ENCODE measurements at regions not wholly inside any gene's neighbourhood (a gene's known extent, or its start where the extent isn't known, plus 50 kb on each side); places are given as distances from the start of the nearest gene placed in this dataset.
A peak's percentile ranks its signal among the peaks of the same experiment; 100 is the strongest.
"Not testable (repeated sequence)": the region's sequence is repeated elsewhere in the genome, so short reads cannot be mapped to it uniquely, and the experiment has no call there.

GRCh38 chr1:224029286-224030025 lies 84.5 kb upstream of the FBXO28 start:
- not testable (repeated sequence) for DNase-seq (ENCODE audit: low read depth)

DNA sequence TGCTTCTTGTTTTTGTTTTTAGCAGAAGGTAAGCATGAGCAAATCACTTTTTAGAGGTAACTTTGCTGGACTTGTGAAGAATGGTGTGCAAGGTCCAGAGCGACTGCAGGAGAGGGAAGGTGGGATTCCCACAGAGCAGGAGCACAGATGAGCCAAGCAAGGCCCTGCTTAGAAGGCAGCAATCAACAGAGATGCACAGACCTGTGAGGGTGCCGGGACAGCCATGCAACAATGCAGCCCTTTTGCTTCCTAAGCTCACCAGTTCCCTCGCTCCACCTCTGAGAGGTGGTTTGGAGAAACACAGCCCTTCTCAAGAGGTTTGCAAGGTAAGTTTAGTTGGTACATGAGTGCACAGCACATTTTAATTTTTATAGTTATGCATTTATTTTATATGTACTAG lies 85.1 kb upstream of the FBXO28 start:
- not testable (repeated sequence) for DNase-seq (ENCODE audit: low read depth)

- not testable (repeated sequence) for DNase-seq (ENCODE audit: low read depth)
Measured at GRCh38 chr1:224023122-224023521, 90.8 kb upstream of the FBXO28 start.

DNA sequence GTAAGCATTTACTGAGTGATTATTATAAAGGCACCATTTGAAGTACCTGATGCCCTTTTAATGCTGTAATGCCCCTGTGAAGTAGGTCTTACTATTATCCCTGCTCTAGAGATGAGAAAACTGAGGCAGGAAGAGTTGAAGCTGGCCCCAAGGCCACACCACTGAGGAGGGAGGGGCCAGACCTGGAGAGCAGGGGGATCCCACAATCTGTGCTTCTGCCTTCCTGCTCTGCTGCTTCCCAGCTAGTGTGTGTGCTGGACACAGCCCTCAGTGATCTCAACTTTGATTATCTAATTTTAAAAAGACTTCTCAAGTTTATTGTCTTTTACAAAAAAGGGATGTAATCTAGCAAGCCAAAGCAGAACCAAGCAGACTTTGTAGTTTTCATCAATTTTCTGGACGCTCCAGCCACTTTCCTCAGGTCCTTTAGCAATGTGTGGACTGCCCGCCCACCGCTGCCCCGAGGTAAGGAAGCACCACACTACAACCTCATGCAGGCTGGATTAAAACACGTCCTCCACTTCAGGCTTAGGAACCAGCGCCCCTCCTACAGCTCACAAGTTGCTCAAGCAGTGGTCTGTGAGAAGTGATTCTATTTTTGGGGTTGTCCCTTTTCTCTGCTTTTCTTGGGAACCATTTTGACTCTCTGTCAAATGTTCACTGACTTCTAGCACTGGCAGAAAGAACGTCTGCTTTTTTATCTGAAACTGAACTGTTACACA lies 91.5 kb upstream of the FBXO28 start:
- not testable (repeated sequence) for DNase-seq (ENCODE audit: low read depth)

DNA sequence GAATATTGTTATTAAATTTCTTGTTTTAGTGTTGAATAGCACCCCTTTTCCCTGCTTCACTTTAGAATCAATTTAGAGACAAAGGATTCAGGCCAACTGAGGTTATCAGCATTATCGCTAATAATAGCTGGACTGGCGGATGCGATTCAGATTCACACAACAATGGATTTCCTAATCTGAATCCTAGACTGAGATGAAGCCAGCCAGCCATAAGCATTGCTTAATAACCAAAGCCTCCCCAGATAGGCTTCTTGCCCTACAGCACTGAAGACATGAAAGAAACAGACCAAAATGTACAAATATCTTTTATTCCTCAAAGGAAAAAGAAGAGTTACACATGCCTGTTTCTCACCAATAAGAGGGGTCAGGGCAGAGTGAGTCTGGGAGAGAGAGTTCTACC lies 94.0 kb upstream of the FBXO28 start:
- DNase-seq (ENCODE audit: low read depth): not testable (repeated sequence)

- not testable (repeated sequence) for DNase-seq (ENCODE audit: low read depth)
Measured at GRCh38 chr1:224015782-224016181, 98.1 kb upstream of the FBXO28 start.

GRCh38 chr1:224014330-224014649 lies 99.6 kb upstream of the FBXO28 start:
- no peak for DNase-seq (ENCODE audit: low read depth)

- not testable (repeated sequence) for DNase-seq (ENCODE audit: low read depth)
Measured at GRCh38 chr1:224013626-224014329, 100.1 kb upstream of the FBXO28 start.

GRCh38 chr1:224012807-224013434 lies 101.0 kb upstream of the FBXO28 start:
- DNase-seq (ENCODE audit: low read depth): not testable (repeated sequence)

DNA sequence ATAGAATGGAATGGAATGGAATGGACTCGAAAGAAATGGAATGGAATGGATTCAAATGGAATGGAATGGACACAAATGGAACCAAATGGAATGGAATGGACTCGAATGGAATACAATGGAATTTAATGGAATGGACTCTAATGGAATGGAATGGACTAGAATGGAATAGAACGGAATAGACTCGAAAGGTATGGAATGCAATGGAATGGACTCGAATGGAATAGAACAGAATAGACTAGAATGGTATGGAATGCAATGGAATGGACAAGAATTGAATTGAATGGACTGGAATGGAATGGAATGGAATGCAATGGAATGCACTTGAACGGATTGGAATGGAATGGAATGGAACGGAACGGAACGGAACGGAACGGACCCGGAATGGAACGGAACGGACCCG lies 101.7 kb upstream of the FBXO28 start:
- DNase-seq (ENCODE audit: low read depth): not testable (repeated sequence)

- not testable (repeated sequence) for DNase-seq (ENCODE audit: low read depth)
Measured at GRCh38 chr1:224011751-224012150, 102.2 kb upstream of the FBXO28 start.

GRCh38 chr1:224011153-224011552 lies 102.8 kb upstream of the FBXO28 start:
- not testable (repeated sequence) for DNase-seq (ENCODE audit: low read depth)

GRCh38 chr1:224005973-224006372 lies 107.9 kb upstream of the FBXO28 start:
- DNase-seq (ENCODE audit: low read depth): not testable (repeated sequence)

DNA sequence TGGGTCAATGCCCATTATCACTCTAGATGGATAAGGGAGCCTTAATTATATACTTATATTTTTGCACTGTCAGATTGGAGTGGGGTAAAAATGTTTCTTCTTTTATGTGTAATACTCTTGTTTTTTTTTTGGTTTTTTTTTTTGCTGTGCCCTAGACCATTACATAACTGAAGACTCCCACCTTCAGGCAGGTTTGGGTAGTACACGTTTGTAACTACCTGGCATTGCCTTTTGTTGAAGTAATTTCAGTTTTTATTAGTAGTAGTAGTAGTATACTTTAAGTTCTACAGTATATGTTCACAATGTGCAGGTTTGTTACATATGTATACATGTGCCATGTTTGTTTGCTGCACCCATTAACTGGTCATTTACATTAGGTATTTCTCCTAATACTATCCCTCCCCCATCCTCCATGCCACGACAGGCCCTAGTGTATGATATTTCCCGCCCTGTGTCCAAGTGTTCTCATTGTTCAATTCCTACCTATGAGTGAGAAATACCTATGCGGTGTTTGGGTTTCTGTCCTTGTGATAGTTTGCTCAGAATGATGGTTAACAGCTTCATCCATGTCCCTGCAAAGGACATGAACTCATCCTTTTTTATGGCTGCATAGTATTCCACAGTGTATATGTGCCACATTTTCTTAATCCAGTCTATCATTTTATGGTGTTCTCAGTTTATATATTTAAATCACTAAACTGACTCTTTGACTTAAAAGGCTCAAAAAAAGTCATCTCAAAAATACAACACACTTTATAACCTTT lies 109.2 kb upstream of the FBXO28 start:
- DNase-seq (ENCODE audit: low read depth): not testable (repeated sequence)

DNA sequence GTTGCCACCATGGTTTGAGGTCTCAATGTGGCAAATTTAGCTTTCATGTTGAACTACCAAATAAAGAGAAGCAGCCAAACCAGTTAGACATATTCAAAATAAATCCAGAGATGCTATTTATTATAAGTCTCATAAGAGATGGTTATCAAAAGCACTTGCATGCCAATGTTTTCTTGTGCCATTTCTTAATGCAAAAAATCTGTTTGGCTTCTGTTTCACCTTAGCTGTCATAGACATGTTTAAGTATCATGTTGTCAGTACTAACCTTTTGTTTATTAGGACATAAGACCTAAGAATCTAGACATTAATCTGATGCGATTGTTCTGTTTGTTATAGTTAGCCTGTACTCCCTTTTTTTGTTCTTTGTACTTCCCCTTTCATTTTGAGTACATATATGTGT lies 110.0 kb upstream of the FBXO28 start:
- not testable (repeated sequence) for DNase-seq (ENCODE audit: low read depth)

DNA sequence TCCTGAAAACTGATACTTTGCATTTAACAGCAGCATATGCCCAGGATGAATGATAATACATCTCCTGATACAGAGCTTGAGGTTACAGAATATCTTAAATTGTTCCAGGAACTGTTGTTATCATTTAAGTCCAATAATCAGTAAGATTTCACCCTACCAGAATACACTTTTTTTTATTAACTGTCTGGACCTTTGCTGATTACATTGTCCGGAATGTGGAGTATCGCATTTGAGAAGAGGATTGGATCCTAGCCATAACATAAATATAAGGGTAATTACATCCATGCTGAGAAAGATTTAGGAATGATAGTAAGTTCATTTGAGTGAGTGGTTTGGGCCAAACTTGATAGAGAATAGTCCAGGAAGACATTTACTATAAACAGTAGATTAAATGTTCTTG lies 112.2 kb upstream of the FBXO28 start:
- DNase-seq (ENCODE audit: low read depth): not testable (repeated sequence)

GRCh38 chr1:223999761-224000160 lies 114.2 kb upstream of the FBXO28 start:
- not testable (repeated sequence) for DNase-seq (ENCODE audit: low read depth)

DNA sequence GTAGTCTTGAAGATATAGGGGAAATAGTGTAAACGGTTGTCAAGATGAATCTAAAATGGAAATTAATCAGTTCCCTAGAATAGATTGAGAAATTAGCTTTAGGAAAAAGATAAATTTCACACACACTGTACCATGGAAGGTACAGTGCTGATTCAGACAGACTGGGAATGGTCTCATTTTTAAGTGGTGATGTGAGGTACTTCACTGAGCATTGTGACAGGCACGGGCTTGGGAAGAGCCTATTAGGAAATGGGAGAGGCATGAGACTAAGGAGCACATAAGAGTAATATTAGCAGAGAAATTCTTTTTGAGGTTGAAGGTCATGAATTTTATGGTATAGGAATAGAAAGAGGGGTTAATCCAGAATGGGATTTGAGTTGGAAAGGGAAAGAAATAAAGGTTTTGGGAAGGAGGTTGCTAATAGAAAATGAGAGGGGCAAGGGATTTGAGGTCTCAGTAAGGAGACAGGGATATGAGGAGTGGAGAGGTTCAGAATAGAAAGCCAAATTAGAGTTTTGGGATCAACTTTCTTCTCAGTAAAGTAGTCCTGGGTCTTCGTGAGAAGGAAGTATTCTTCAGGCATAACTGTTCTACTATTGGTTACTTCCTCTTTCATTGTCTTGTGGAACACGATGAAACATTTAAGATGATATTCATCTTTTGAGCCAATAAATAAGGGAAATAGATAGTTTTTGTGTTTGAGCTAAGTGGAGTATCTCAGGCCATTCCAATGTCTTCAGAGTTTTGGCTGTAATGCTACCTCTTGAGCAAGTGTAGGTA lies 115.0 kb upstream of the FBXO28 start:
- DNase-seq (ENCODE audit: low read depth): not testable (repeated sequence)

DNA sequence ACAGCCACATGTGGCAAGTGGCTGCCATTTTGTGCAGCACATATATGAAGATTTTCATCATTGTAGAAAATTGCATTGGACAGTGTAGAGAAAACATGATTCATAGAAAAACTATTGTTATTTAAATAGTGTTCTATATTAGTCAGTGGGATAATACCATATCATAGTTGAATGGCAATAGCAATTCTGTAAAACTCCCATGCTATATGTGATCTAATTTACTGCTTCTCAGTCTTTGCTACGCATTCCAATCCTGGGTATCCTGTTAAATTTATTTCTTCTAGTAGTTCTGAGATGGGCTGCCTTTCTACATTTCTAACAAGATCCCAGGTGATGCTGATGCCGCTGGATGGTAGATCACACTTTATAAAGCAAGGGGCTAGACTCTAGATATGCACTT lies 117.5 kb upstream of the FBXO28 start:
- DNase-seq (ENCODE audit: low read depth): not testable (repeated sequence)

DNA sequence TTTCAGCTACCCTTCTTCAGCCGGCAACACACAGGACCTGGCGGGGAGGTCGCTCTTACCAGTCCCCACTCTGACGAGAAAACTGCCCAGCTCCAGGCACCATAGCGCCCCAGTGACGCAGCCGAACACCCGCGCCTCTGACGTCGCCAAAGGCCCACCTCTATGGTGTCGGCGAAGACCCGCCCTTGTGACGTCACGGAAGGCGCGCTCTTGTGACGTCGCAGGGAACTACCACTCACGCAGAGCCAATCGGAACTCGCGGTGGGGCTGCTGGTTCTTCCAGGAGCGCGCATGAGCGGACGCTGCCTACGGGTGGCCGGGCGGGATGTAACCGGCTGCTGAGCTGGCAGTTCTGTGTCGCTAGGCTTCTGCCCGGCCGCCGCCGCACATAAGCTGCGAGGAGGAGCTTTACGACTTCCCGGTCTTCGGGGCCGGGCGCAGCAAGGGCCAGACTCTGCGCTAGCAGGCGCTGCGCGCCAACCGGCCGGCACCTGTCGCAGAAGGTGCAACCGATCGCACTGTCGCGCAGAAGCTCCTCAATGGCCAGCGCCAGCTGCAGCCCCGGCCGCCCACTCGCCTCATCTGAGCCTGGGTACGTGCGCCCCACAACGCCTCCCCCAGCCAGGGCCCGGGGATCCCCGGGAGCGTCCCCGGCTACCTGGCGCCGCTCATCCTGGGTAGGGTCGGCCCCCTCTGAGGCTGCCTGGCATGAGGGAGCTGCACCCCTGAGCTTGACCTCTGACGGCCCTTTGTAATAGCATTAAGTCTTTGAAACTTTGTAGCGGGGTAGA lies 121.3 kb upstream of the FBXO28 start:
- DNase-seq (ENCODE audit: low read depth): peak; percentile 92

Measured in forelimb muscle (tissue), 1 donor.